ENCODE measurements at regions not wholly inside any gene's neighbourhood (a gene's known extent, or its start where the extent isn't known, plus 50 kb on each side); places are given as distances from the start of the nearest gene placed in this dataset.

DNA sequence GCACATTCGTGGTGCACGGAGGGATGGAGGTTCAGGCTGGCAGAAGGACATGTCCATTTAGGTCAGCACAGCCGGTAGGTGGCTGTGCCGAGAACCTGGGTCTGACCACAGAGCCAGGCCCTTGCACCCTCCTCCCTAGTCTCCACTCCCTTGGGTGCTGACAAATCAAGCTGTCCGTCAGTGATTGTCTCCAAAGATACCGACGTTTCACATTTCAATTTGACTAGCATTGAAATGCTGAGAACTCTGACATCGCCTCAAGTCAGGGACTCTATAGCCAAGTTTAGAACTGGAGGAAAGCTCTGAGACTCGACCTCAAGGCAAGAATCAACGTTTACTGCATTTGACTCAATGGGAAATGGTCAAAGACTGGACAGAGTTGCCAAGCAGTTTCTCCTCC, 1321.1 kb downstream of the TBC1D22A start:
- no peak overlapping the region for H3K9ac ChIP-seq
- no peaks in the 10 kb centered on the region for H4K20me1 ChIP-seq (ENCODE audit: insufficient read depth)
- no peaks in the 10 kb centered on the region for H3F3A ChIP-seq (ENCODE audit: insufficient read depth)
- no peak overlapping the region for H3K4me3 ChIP-seq
- H3K9me3 ChIP-seq (ENCODE audit: low read depth), result no peaks in the 10 kb centered on the region
- in situ Hi-C loops (cut with MboI), result no loop called here
- TF ChIP-seq EZH2phosphoT487 (IDR thresholded peaks at IDR 0.05; ENCODE audit: insufficient read depth, low read depth), result no peak
- TF ChIP-seq EZH2 (IDR thresholded peaks at IDR 0.05; ENCODE audit: insufficient read depth, poor library complexity, severe bottlenecking), result no peak
- no peaks in the 10 kb centered on the region for H3K9me2 ChIP-seq (ENCODE audit: insufficient read depth)
- no peak for DNase-seq
- no peaks in the 10 kb centered on the region for H3K27me3 ChIP-seq (replicated peaks; ENCODE audit: insufficient read depth)
- no peak overlapping the region for H2AFZ ChIP-seq
- no peaks in the 10 kb centered on the region for H3K4me1 ChIP-seq (ENCODE audit: insufficient read depth)
- no peak overlapping the region for H3K27ac ChIP-seq
- no peaks in the 10 kb centered on the region for H3K36me3 ChIP-seq (ENCODE audit: low read depth)
- H3K79me2 ChIP-seq (ENCODE audit: insufficient read depth), result no peaks in the 10 kb centered on the region
- 51 to 58% methylated on average over 10 of the region's 10 CpGs for WGBS, 2 experiments (ENCODE audit: low coverage in 1 of 2, low lambda C conversion rate in 2 of 2, missing lambda C conversion rate in 2 of 2)
- no peak overlapping the region for H3K4me2 ChIP-seq (ENCODE audit: unreplicated experiment)

DNA sequence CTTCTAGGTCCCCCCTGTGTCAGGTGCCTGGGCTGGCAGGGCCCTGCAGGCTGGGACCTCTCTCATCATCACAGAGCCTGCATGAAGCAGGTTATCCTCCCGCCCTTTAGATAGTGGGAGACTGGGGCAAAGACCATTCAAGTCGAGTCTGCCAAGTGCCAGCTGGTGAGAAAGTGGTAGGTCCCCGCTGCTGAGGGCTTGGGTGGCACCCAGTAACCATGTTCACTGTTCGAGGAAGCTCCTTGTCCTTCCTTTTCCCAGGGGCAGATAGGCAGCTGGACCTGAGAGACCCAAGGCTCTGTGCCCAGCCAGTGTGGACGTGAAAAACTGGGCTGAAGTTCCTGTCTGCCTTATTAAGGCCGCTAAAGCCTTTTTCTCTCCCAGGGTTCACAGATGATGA, 1319.8 kb downstream of the TBC1D22A start:
- H3K79me2 ChIP-seq (ENCODE audit: insufficient read depth), result no peaks in the 10 kb centered on the region
- H3K27me3 ChIP-seq (replicated peaks; ENCODE audit: insufficient read depth), result no peaks in the 10 kb centered on the region
- H2AFZ ChIP-seq, result no peak overlapping the region
- in situ Hi-C loops (cut with MboI), result no loop called here
- H3K9me3 ChIP-seq (ENCODE audit: low read depth), result no peaks in the 10 kb centered on the region
- H3K27ac ChIP-seq, result no peak overlapping the region
- H4K20me1 ChIP-seq (ENCODE audit: insufficient read depth), result no peaks in the 10 kb centered on the region
- H3K9ac ChIP-seq, result no peak overlapping the region
- H3K4me1 ChIP-seq (ENCODE audit: insufficient read depth), result no peaks in the 10 kb centered on the region
- TF ChIP-seq EZH2 (IDR thresholded peaks at IDR 0.05; ENCODE audit: insufficient read depth, poor library complexity, severe bottlenecking) (no peak), EZH2phosphoT487 (IDR thresholded peaks at IDR 0.05; ENCODE audit: insufficient read depth, low read depth) (no peak)
- H3K4me3 ChIP-seq, result no peak overlapping the region
- no peaks in the 10 kb centered on the region for H3F3A ChIP-seq (ENCODE audit: insufficient read depth)
- H3K36me3 ChIP-seq (ENCODE audit: low read depth), result no peaks in the 10 kb centered on the region
- no peak for DNase-seq
- WGBS, 2 experiments (ENCODE audit: low coverage in 1 of 2, low lambda C conversion rate in 2 of 2, missing lambda C conversion rate in 2 of 2), result 32% methylated on average over 6 of the region's 6 CpGs
- no peak overlapping the region for H3K4me2 ChIP-seq (ENCODE audit: unreplicated experiment)
- H3K9me2 ChIP-seq (ENCODE audit: insufficient read depth), result no peaks in the 10 kb centered on the region

GRCh38 chr22:48081281-48081680, 1318.8 kb downstream of the TBC1D22A start:
- Histone ChIP-seq H3K9me2 (ENCODE audit: insufficient read depth) (no peaks in the 10 kb centered on the region), H3K36me3 (ENCODE audit: low read depth) (no peaks in the 10 kb centered on the region), H3K27me3 (replicated peaks; ENCODE audit: insufficient read depth) (no peaks in the 10 kb centered on the region), H3K79me2 (ENCODE audit: insufficient read depth) (no peaks in the 10 kb centered on the region), H3K9ac (no peak overlapping the region), H3K9me3 (ENCODE audit: low read depth) (no peaks in the 10 kb centered on the region), H3K4me2 (ENCODE audit: unreplicated experiment) (no peak overlapping the region), H3K4me1 (ENCODE audit: insufficient read depth) (no peaks in the 10 kb centered on the region), H3F3A (ENCODE audit: insufficient read depth) (no peaks in the 10 kb centered on the region), H3K27ac (no peak overlapping the region), H2AFZ (no peak overlapping the region), H3K4me3 (no peak overlapping the region), H4K20me1 (ENCODE audit: insufficient read depth) (no peaks in the 10 kb centered on the region)
- 41 to 46% methylated on average over 16 of the region's 16 CpGs for WGBS, 2 experiments (ENCODE audit: low coverage in 1 of 2, low lambda C conversion rate in 2 of 2, missing lambda C conversion rate in 2 of 2)
- TF ChIP-seq EZH2phosphoT487 (IDR thresholded peaks at IDR 0.05; ENCODE audit: insufficient read depth, low read depth) (no peak), EZH2 (IDR thresholded peaks at IDR 0.05; ENCODE audit: insufficient read depth, poor library complexity, severe bottlenecking) (no peak)
- in situ Hi-C loops (cut with MboI), result no loop called here
- no peak for DNase-seq

- H2AFZ ChIP-seq, result no peak overlapping the region
- no peaks in the 10 kb centered on the region for H3K79me2 ChIP-seq (ENCODE audit: insufficient read depth)
- no peaks in the 10 kb centered on the region for H4K20me1 ChIP-seq (ENCODE audit: insufficient read depth)
- no peaks in the 10 kb centered on the region for H3K27me3 ChIP-seq (replicated peaks; ENCODE audit: insufficient read depth)
- no peaks in the 10 kb centered on the region for H3K36me3 ChIP-seq (ENCODE audit: low read depth)
- no peak for DNase-seq
- no peak overlapping the region for H3K27ac ChIP-seq
- H3K9me2 ChIP-seq (ENCODE audit: insufficient read depth), result no peaks in the 10 kb centered on the region
- in situ Hi-C loops (cut with MboI), result no loop called here
- WGBS, 2 experiments (ENCODE audit: low coverage in 1 of 2, low lambda C conversion rate in 2 of 2, missing lambda C conversion rate in 2 of 2), result 72 to 77% methylated on average over 18 to 21 of the region's 21 CpGs
- TF ChIP-seq EZH2phosphoT487 (IDR thresholded peaks at IDR 0.05; ENCODE audit: insufficient read depth, low read depth) (no peak), EZH2 (IDR thresholded peaks at IDR 0.05; ENCODE audit: insufficient read depth, poor library complexity, severe bottlenecking) (no peak)
- no peak overlapping the region for H3K4me3 ChIP-seq
- H3K4me2 ChIP-seq (ENCODE audit: unreplicated experiment), result no peak overlapping the region
- no peaks in the 10 kb centered on the region for H3K4me1 ChIP-seq (ENCODE audit: insufficient read depth)
- no peaks in the 10 kb centered on the region for H3F3A ChIP-seq (ENCODE audit: insufficient read depth)
- H3K9me3 ChIP-seq (ENCODE audit: low read depth), result no peaks in the 10 kb centered on the region
- H3K9ac ChIP-seq, result no peak overlapping the region
These were observed 1318.1 kb downstream of the TBC1D22A start for GRCh38 chr22:48080316-48081165.
